Activated CD4-positive, alpha-beta T cell treated with anti-CD3 and anti-CD28 coated beads for 4 hours (primary cell): ENCODE measurements at regions not wholly inside any gene's neighbourhood (a gene's known extent, or its start where the extent isn't known, plus 50 kb on each side); places are given as distances from the start of the nearest gene placed in this dataset.

Experiments used
- DNase-seq, 2 donors: peaks; one replicate each; pipeline ENCODE4 v3.0.0-alpha.2; 2020

GRCh38 chr17:77449908-77450741 is 309.4 kb downstream of the SEC14L1 start:
- peak; percentile 69 to 74 for DNase-seq

DNA sequence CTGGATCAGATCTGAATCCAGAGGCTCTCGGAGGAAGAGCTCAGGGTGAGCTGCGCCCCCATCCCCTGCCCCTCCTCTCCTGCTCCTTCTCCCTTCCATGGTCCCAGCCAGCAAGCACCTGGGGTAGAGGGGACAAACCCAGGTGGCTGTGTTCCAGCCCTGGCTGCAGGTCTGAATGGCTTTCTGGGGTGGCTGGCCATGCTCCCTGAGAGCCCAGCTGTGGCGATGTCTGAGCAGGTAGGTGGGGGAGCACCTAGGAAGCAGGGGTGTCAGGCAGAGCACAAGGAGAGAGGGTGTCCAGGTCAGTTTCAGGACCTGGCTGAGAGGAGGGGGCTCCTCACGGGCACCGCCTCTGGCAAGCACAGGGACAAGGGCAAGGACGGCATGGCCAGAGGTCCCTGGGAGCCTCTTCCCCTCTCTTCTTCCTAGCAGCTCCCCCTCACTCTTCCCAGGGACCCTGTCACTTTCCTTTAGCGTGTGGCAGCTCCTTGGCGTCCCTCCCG is 310.0 kb downstream of the SEC14L1 start:
- DNase-seq, result no peak

DNA sequence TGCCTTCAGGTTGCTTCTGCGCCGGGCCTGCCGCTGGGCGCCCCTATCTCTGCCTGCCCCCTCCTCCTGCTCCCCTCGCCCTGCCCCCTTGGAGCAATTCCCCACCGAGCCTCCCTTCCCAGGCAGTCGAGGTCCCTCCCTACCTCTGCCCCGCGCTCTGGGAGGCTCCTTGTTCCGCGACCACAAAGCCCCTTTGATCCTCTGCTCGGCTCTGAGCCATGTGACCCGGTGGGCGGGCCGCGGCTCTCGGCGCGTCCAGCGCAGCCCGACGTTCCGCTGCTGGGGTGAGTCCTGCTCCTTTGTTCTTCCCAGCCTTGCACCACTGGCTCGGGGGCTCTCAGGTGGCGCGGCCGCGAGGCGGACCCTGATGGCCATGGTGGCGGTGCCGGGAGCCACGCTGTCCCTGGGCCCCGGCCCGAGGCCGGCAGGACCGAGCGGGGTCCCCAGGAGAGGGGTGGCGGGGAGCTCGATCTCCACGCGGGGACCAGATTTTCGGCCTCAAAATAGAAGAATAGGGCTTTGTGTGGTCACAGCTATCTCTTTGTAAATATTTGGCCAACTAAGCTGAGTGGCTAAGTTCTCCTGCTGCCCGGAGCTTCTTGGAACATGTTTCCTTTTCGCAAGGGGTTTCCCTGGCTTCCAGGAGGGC is 310.6 kb downstream of the SEC14L1 start:
- DNase-seq, result peak; percentile 57 to 60

- no peak for DNase-seq
These were observed 311.4 kb downstream of the SEC14L1 start for GRCh38 chr17:77451894-77452852.

- DNase-seq, result no peak
These were observed 313.0 kb downstream of the SEC14L1 start for GRCh38 chr17:77453613-77454241.

DNA sequence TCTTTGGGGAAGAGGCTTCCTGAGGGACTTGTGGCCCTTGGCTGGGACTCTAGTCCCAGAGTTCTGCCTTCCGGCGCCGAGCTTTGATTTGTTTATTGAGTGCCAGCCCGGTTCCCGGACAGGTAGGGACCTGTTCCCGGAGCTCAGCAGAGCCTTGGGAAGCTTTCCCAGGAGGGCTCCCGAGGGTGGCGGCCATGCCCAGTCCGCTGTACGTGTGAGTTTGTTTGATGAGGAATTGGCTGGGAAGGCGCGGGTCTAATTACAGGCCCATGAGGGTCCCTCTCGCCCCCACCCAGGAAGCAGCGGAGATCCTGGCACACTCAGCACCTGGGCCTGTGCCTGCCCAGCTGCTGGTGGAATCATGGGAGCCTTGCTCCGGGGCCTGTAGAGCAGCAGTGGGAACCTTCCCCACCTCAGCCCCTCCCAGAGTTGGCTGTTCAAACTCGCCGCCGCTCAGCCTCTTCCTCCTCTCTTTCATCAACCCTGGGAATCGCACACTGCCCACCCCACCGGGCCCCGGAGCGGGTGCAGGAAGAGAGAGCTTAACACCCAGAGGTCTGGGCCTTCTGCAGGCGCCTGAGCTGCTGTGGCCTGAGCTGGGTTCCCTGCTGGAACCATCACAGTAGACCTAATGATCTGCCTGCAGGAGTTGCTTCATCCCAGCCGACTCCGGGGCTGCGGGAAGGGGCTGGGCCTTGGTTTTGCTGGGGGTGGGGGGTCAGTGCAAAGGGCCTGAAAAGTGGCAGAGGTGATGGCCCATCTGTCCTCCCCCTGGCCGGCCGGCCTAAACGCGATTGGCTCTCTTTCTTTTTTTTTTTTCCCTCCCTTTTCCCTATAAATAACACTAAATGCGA is 313.7 kb downstream of the SEC14L1 start:
- no peak for DNase-seq

DNA sequence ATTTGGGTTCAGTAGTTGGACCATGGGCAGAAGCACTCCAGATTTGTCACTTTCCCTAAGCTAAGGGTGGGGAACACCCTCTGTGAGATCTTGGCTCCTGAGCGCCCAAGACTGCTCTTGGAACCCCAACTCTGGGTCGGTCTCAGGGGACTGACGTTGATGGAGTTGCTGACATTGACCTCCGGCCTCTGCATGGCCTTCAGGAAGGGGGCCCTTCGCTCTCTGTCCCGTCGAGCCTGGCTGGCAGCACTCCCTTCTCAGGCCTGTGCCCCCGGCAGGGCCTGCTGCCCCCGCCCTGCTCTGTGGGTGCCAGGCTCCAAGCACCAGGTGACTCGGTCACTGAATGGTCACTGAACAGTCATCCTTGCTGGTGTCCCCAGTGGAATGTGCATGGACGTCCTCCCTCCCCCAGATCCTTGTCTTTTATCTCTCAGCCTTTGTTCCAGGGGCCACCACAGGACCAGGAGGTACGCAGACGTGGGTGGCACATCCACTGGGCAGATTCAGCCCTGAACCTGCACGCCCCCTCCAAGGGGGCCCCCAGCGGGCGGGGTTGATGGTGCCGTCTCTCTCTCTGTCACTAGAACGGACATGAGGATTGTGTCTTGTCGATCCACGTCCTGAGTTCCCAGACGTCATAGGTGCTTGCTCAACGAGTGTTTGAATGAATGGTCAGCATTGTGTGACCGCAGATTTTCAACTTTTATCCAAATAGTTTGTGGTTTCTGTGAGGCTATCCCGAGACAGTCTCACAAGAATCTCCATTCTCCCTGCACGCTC is 314.5 kb downstream of the SEC14L1 start:
- no peak for DNase-seq

DNA sequence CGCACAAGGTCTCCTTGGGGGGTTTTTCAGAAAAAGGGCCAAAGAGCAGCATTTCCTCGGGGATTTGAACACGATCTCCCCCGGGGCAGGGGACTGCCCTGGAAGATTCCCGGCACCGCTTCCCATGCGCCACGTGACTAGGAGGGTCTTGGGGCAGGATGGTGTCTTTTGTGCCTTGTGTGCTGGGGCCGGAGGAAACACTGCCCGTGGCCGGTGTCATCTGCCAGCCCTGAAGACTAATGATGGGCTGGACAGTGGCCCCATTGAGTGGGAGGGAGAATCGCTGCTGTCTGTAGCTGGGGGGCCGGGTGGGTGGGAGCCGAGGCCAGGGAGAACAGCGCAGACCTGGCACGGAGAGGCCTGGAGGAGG is 315.1 kb downstream of the SEC14L1 start:
- no peak for DNase-seq

- no peak for DNase-seq
These were observed 315.6 kb downstream of the SEC14L1 start for GRCh38 chr17:77456271-77456950.

DNA sequence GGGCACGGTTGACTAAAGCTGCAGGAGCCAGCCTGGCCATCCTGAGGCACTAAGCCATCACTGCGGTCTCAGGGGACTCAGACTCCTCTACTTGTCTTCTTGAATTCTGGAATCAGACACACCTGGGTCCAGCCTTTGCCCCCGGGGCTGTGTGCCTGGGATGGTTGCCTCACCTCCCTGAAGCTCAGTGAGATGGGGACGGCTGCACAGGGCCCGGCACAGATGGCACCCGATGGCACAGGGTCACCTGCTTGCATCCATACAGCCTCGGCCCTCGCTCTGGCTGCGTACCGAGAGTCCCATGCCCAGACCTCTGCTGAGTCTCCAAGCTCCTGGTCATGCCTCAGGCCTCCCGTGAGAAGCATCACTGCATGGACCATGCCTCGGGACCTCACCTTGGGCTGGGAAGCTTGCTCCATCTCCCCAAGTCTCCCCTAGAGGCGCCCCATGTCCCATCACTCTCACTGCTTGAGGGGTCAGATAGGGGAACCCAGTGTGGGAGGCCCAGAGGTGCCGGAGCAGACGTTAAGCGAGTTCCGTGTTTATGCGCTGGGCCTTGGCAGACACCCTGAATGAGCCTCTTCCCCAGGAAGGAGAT is 316.3 kb downstream of the SEC14L1 start:
- no peak for DNase-seq

- DNase-seq, result no peak
These were observed 316.9 kb downstream of the SEC14L1 start for GRCh38 chr17:77457572-77458201.

DNA sequence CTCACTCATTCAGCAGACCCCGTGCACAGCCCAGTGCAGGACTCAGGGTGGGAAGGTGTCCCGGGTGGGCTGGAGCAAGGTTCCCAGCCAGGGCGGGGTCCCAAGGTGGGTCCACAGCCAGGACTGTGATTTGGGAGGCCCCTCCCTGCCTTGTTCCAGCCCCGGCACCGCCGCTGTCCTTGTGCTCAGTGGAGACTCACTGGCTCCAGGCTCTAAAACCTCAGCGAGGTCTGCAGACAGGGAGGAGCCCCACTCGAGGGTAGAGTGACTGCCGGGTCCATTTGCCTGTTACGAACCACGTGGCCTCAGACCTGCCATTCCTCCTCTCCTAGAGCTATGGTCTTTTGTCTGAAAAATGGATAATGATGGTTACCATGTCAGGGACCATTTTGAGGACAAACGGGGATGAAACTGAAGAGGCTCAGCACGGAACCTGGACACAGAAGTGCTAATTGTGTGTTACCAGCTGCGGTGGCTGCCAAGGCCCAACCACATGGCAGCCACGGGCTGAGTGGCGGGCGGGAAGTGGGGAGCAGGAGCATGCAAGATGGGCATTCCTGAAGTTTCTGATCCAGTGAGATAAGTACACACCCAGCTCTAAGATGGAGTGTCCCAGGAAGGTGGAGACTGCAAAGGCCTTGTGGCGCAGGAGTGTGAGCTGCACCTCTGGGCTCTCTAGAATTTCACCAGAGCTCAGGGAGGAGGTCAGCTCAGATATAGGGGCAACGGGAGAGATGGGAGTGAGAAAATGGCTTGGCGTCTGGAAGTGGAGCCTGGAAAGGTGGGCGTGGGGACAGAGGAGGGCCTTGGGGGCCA is 317.6 kb downstream of the SEC14L1 start:
- DNase-seq, result peak in 1 of 2 donors; percentile 50

DNA sequence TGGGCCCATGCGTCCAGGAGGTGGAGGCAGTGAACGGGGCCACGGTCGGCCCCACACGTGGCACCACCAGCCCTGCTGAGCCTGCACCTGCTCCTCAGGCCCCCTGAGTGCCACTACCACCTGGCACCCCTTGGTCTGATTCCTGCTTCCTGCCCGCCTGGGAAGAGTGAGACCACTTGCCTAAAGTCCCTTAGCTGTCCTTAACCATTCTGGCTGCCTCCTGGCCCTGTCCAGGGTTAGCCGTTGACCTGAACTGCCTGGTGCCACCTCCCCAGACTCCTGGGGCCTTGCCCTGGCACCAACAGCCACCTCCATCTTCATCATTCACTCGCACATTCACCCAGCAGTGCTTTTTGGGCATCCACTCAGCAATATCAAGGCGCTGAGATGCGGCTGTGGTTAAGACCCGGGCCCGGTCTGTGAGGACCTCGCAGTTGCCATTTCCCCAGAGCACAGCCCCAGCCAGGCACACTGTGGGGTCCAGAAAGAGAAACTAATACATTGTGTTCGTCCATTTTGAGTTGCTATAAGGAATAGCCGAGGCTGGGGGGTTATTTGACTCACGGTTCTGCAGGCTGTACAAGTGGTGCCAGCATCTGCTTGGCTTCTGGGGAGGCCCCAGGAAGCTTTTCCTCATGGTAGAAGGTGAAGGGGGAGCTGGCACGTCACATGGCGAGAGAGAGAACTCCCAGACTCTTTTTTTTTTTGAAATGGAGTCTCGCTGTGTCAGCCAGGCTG is 318.4 kb downstream of the SEC14L1 start:
- DNase-seq, result no peak

GRCh38 chr17:77460514-77461046 is 319.8 kb downstream of the SEC14L1 start:
- DNase-seq, result no peak

DNA sequence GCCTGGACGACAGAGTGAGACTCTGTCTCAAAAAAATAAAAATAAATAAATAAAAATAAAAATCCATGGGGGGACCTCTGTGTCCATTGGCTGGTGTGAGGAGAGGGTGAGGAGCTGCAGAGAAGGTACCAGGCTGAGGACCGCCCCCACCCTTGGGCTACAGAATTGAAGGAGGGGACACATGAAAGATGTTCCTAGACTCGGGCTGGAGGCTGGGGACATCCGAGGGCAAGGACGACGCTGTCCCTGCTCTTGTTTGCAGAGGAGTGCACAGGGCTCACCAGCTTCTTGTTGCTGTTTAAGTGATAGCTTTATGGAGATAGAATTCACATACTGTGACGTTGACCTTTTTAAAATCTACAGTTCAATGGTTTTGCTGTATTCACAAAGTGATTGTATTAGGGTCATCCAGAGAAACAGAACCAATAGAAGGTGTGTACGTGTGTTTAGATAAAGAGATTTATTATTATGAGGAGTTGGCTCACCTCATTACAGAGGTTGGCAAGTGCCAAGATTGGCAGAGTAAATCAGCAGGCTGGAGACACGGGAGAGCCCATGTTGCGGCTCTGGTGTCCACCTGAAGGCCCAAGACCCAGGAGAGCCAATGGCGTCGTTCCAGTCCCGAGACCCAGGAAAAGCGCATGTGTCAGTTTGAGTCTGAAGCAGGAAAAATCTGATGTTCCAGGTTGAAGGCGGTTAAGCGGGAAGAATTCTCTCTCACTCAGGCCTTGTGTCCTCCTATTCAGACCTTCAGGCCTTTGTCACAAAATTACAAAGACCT is 320.7 kb downstream of the SEC14L1 start:
- no peak for DNase-seq

DNA sequence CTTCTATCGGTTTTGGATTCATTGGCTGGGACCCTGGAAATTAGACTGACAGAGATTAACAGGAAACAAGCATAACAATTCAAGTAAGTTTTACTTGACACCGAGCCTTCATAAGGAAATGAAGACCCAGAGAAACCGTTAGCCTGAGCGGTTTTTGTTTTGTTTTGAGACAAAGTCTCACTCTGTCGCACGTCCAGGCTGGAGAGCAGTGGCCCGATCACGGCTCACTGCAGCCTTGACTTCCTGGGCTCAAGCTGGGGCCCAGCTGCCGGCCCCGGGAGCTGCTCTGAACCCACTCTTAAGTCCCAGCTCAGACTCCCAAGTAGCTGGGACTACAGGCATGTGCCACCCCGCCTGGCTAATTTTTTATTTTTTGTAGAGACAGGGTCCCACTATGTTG is 321.3 kb downstream of the SEC14L1 start:
- DNase-seq, result no peak
